ENCODE measurements at regions not wholly inside any gene's neighbourhood (a gene's known extent, or its start where the extent isn't known, plus 50 kb on each side); places are given as distances from the start of the nearest gene placed in this dataset.

DNA sequence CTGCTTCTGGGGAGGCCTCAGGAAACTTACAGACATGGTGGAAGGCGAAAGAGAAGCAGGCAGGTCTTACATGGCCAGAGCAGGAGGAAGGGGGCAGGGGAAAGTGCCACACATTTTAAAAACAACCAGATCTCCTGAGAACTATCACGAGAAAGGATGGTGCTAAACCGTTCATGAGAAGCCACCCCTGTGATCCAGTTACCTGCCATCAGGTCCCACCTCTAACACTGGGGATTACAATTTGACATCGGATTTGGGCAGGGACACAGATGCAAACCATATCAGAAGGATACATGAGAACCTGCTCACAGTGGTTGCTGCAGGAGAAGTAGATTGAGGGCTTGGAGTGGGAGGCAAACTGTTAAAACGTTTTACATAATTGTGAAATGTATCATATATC lies 152.2 kb downstream of the ADAMTS15 start:
- no peaks in the 10 kb centered on the region for H3K27me3 ChIP-seq (ENCODE audit: control insufficient read depth, insufficient read depth, low read length, poor library complexity, severe bottlenecking)
- no peak overlapping the region for H3K27ac ChIP-seq (ENCODE audit: insufficient read depth, low read depth, low read length, poor library complexity, severe bottlenecking)
- H3K9me3 ChIP-seq (ENCODE audit: control insufficient read depth, low read length) = no peaks in the 10 kb centered on the region
- peaks cover 12% of the 10 kb centered on the region for H3K4me1 ChIP-seq (ENCODE audit: control insufficient read depth, insufficient read depth, low read length)
- WGBS, 2 experiments = 50 to 53% methylated on average over 4 of the region's 5 CpGs
- H3K36me3 ChIP-seq (ENCODE audit: control insufficient read depth, insufficient read depth, low read length) = no peaks in the 10 kb centered on the region
- no peak overlapping the region for H3K4me3 ChIP-seq (ENCODE audit: insufficient read depth, low read depth, low read length)

DNA sequence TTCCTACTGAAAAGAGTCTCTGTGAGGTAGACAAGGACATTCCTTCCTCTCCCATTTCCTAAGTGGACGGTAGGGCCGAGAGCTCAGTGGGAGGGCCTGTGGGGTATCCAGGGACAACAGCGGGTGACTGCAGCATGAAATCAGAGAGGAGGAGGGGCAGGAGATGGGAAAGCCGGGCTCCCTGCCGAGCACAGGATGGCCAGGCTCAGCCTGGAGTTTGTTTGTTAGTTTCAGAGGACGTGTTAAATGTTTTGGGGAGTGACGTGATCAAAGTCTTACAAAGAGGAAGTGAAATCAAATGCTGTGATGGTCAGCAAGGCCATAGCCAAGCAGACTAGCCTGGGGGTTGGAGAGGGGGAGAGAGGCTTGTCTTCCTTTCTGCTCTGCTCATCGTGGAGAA lies 152.7 kb downstream of the ADAMTS15 start:
- Histone ChIP-seq H3K27ac (ENCODE audit: insufficient read depth, low read depth, low read length, poor library complexity, severe bottlenecking) (no peak overlapping the region), H3K4me1 (ENCODE audit: control insufficient read depth, insufficient read depth, low read length) (peaks cover 9% of the 10 kb centered on the region), H3K27me3 (ENCODE audit: control insufficient read depth, insufficient read depth, low read length, poor library complexity, severe bottlenecking) (no peaks in the 10 kb centered on the region), H3K36me3 (ENCODE audit: control insufficient read depth, insufficient read depth, low read length) (no peaks in the 10 kb centered on the region), H3K9me3 (ENCODE audit: control insufficient read depth, low read length) (no peaks in the 10 kb centered on the region), H3K4me3 (ENCODE audit: insufficient read depth, low read depth, low read length) (no peak overlapping the region)
- 20 to 23% methylated on average over 8 of the region's 8 CpGs for WGBS, 2 experiments

DNA sequence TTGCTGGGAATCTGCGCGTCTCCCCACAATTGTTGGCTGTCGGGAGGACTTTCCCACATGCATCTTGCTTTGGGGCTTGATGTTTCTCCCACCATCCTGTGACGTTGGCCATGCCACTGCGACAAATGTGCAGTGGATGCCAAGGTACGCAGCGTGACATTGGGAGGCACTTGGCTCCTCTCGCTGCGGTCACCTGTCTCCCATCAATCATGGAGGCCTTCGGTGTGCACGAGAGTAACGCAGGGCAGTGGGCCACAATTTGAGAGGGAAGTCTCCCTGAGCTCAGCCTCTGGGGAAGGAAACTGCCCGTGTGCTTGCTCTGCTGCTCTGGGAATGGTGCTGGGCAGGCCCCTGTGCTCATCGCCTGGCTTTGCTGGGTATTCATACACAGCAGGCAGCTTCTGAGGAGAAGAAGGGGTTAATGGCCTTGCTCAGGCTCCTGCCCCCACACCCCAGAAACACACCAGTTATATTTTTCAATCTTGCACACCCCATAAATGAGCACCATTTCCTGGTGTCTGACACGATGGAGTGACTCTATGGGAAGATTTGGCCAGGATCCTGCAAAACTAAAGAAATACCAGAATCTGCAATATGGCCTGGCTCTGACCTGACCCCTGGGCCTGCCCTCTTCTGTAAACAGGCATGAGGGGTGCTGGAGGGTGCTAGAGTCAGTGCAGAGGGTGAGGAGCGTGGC lies 153.5 kb downstream of the ADAMTS15 start:
- 93 to 95% methylated on average over 16 of the region's 16 CpGs for WGBS, 2 experiments
- Histone ChIP-seq H3K9me3 (ENCODE audit: control insufficient read depth, low read length) (no peaks in the 10 kb centered on the region), H3K36me3 (ENCODE audit: control insufficient read depth, insufficient read depth, low read length) (no peaks in the 10 kb centered on the region), H3K4me1 (ENCODE audit: control insufficient read depth, insufficient read depth, low read length) (peaks cover 11% of the 10 kb centered on the region), H3K27me3 (ENCODE audit: control insufficient read depth, insufficient read depth, low read length, poor library complexity, severe bottlenecking) (no peaks in the 10 kb centered on the region), H3K27ac (ENCODE audit: insufficient read depth, low read depth, low read length, poor library complexity, severe bottlenecking) (no peak overlapping the region), H3K4me3 (ENCODE audit: insufficient read depth, low read depth, low read length) (no peak overlapping the region)

DNA sequence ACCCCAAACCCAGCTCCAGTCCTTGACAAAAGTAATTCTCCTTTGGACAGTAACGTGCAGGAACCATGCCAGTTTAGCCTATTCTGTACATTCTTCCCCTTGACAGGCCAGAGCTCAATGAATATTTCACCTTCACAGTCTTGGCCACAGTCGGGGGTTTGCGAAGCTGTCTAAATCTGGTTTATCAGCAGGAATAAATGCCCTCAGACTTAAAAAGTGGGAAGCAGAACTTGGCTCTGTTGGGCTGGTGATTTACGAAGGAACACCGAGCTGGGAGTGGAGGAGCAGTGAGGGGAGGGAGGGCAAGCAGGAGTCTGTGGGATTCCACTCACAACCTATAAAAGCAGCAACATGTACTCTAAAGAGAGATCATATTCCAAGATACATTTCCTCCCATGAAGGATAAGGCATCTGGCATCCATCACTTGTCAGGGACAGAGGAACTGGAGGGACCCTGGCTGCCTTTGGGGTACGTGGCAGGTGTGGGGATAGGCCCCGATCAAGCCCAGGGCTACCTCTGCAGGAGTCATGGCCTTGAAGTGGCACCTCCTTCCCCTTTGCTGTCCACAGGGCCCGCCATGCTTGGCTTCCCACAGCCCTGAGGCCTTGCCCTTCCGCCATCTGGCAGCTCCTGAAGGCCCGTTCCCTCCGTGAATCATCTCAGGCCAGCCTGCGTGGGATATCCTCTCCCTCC lies 154.3 kb downstream of the ADAMTS15 start:
- Histone ChIP-seq H3K27me3 (ENCODE audit: control insufficient read depth, insufficient read depth, low read length, poor library complexity, severe bottlenecking) (no peaks in the 10 kb centered on the region), H3K27ac (ENCODE audit: insufficient read depth, low read depth, low read length, poor library complexity, severe bottlenecking) (no peak overlapping the region), H3K4me1 (ENCODE audit: control insufficient read depth, insufficient read depth, low read length) (peaks cover 11% of the 10 kb centered on the region), H3K9me3 (ENCODE audit: control insufficient read depth, low read length) (no peaks in the 10 kb centered on the region), H3K36me3 (ENCODE audit: control insufficient read depth, insufficient read depth, low read length) (no peaks in the 10 kb centered on the region), H3K4me3 (ENCODE audit: insufficient read depth, low read depth, low read length) (no peak overlapping the region)
- 93 to 94% methylated on average over 12 of the region's 12 CpGs for WGBS, 2 experiments

DNA sequence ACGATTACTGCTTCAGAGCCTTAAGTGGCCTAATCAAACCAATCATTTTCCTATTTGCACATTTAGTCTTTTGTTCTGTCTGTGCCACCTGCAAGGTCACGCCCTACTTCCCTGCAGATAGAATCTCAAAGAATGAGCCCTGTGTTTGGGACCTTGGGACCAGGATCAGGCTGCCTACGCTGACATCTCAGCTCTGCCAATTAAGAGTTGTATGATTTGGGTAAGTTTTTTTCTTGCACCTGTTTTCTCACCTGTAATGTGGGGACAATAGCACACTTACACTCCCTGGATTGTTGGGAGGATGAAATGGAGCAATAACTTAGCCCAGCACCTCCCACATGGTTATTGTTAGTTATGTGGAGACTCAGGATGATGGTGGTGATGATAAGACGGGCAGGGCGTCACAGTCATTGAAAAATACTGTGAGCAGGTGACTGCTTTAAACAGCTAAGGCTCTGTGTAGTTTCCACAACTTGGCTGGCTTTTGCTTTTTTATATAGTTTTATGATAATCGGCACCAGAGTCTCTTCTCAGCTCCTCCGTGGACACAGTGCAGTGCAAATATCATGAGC lies 155.0 kb downstream of the ADAMTS15 start:
- 95% methylated on average over 7 of the region's 7 CpGs for WGBS, 2 experiments
- Histone ChIP-seq H3K27me3 (ENCODE audit: control insufficient read depth, insufficient read depth, low read length, poor library complexity, severe bottlenecking) (no peaks in the 10 kb centered on the region), H3K27ac (ENCODE audit: insufficient read depth, low read depth, low read length, poor library complexity, severe bottlenecking) (no peak overlapping the region), H3K9me3 (ENCODE audit: control insufficient read depth, low read length) (no peaks in the 10 kb centered on the region), H3K4me3 (ENCODE audit: insufficient read depth, low read depth, low read length) (no peak overlapping the region), H3K4me1 (ENCODE audit: control insufficient read depth, insufficient read depth, low read length) (peaks cover 11% of the 10 kb centered on the region), H3K36me3 (ENCODE audit: control insufficient read depth, insufficient read depth, low read length) (no peaks in the 10 kb centered on the region)

DNA sequence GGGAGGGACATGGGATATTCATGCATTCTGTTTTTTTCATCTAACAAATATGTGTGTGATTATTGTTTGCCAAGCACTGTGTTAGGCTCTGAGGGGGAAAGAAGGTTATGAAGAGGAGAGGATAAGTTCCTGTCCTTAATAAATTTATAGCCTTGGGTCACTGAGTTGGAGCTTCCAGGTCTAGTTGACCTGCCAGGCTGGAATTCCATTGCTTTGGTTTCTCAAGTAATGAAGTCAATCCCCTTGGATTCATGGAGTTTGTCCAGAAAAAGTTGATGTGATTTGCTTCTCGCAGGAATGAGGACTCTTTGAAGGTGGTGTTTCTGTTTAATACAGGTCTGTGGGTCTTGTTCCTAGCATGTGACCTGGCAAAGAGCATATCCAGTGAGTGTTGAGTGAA lies 156.2 kb downstream of the ADAMTS15 start:
- no peaks in the 10 kb centered on the region for H3K27me3 ChIP-seq (ENCODE audit: control insufficient read depth, insufficient read depth, low read length, poor library complexity, severe bottlenecking)
- no peaks in the 10 kb centered on the region for H3K36me3 ChIP-seq (ENCODE audit: control insufficient read depth, insufficient read depth, low read length)
- H3K9me3 ChIP-seq (ENCODE audit: control insufficient read depth, low read length) = no peaks in the 10 kb centered on the region
- no peak overlapping the region for H3K27ac ChIP-seq (ENCODE audit: insufficient read depth, low read depth, low read length, poor library complexity, severe bottlenecking)
- H3K4me3 ChIP-seq (ENCODE audit: insufficient read depth, low read depth, low read length) = no peak overlapping the region
- H3K4me1 ChIP-seq (ENCODE audit: control insufficient read depth, insufficient read depth, low read length) = peaks cover 11% of the 10 kb centered on the region
- 95 to 100% methylated on average over 1 of the region's 1 CpG for WGBS, 2 experiments

DNA sequence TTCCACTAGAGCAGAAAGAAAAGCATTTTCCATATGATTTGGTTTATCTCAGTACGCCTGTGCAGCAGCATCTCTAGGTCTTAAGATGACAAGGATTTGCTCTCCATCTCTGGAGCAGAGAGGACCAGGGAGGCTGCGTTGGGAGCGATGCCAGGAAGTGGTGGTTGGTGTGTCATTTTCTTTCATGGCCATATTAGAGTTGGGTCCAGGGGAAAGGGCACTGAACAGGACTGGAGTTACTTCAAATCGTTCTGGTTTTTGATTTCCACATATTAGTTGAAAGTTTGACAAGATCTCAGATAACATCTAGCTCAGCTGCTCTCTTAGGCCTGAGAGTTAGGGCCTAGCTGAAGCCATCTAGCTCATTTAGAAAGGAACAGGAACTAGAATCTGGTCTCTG lies 157.7 kb downstream of the ADAMTS15 start:
- H3K36me3 ChIP-seq (ENCODE audit: control insufficient read depth, insufficient read depth, low read length) = no peaks in the 10 kb centered on the region
- no peak overlapping the region for H3K27ac ChIP-seq (ENCODE audit: insufficient read depth, low read depth, low read length, poor library complexity, severe bottlenecking)
- no peak overlapping the region for H3K4me3 ChIP-seq (ENCODE audit: insufficient read depth, low read depth, low read length)
- 94 to 99% methylated on average over 4 of the region's 4 CpGs for WGBS, 2 experiments
- H3K27me3 ChIP-seq (ENCODE audit: control insufficient read depth, insufficient read depth, low read length, poor library complexity, severe bottlenecking) = no peaks in the 10 kb centered on the region
- no peaks in the 10 kb centered on the region for H3K9me3 ChIP-seq (ENCODE audit: control insufficient read depth, low read length)
- peaks cover 7% of the 10 kb centered on the region for H3K4me1 ChIP-seq (ENCODE audit: control insufficient read depth, insufficient read depth, low read length)

DNA sequence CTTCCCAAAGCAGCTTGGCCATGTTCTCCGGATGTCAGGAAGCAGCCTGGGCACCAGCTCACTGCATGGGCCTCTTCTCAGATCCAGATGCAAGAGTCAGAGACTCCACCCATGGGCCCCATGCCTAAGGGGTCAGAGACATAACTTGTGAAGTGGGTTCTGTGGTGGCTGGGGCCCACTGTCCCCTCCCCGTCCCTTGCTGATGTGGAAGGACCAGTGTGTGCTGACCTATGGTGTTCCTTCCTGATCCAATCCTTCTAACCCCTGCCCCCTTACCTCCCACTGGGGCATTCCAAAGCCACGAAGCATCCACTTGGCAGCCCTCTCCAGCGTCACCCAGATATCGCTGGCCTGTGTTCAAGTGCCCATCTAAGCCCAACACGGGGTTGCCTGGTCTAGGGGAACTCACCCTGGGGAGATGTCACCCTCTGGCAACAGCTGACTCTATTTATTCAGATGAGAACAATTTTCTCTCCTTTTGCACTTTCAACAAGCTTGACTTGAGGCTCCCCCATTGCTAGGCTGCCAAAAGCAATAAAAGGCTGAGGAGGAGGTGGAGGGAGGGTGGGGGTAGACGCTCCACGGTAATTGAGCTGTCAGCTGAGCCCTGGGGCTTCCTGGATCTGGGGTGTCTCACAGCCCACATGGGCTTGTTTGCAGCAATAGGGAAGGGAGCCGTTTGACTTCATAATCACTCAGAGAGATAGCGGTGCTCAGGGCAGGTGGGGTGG lies 158.5 kb downstream of the ADAMTS15 start:
- Histone ChIP-seq H3K4me3 (ENCODE audit: insufficient read depth, low read depth, low read length) (no peak overlapping the region), H3K36me3 (ENCODE audit: control insufficient read depth, insufficient read depth, low read length) (no peaks in the 10 kb centered on the region), H3K27ac (ENCODE audit: insufficient read depth, low read depth, low read length, poor library complexity, severe bottlenecking) (no peak overlapping the region), H3K9me3 (ENCODE audit: control insufficient read depth, low read length) (no peaks in the 10 kb centered on the region), H3K27me3 (ENCODE audit: control insufficient read depth, insufficient read depth, low read length, poor library complexity, severe bottlenecking) (no peaks in the 10 kb centered on the region), H3K4me1 (ENCODE audit: control insufficient read depth, insufficient read depth, low read length) (peaks cover 3% of the 10 kb centered on the region)
- WGBS, 2 experiments = 80 to 86% methylated on average over 10 of the region's 10 CpGs

DNA sequence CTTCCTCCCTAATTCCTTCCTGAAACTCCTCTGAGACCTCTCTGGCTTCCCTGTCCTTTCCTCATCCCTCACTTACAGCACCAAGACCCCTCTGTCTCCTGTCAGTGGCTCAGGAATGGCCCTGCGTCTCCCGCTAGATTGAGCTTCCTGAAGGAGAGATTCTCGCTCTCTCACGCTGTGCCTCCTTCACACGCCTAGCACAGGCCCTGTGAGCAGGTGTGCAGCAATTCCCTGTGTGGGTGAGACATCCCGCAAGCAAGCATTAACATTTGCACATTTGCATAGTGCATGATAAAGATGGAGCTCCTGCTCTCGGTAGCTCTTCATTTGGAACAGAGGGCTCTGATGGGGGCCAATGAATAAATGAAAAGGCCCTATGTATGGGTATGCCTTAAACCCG lies 159.8 kb downstream of the ADAMTS15 start:
- H3K36me3 ChIP-seq (ENCODE audit: control insufficient read depth, insufficient read depth, low read length) = no peaks in the 10 kb centered on the region
- H3K9me3 ChIP-seq (ENCODE audit: control insufficient read depth, low read length) = no peaks in the 10 kb centered on the region
- no peaks in the 10 kb centered on the region for H3K27me3 ChIP-seq (ENCODE audit: control insufficient read depth, insufficient read depth, low read length, poor library complexity, severe bottlenecking)
- no peak overlapping the region for H3K27ac ChIP-seq (ENCODE audit: insufficient read depth, low read depth, low read length, poor library complexity, severe bottlenecking)
- no peak overlapping the region for H3K4me3 ChIP-seq (ENCODE audit: insufficient read depth, low read depth, low read length)
- WGBS, 2 experiments = 89 to 92% methylated on average over 8 of the region's 8 CpGs
- H3K4me1 ChIP-seq (ENCODE audit: control insufficient read depth, insufficient read depth, low read length) = peaks cover 3% of the 10 kb centered on the region

All from ectodermal cell (in vitro differentiated cells).